Limb (tissue), 2 donors: ENCODE measurements at regions not wholly inside any gene's neighbourhood (a gene's known extent, or its start where the extent isn't known, plus 50 kb on each side); places are given as distances from the start of the nearest gene placed in this dataset.

Source experiments
- DNase-seq, 2 donors: peaks; one replicate each; pipeline ENCODE4 v3.0.0-alpha.2; 2016; ENCODE audit errors: extremely low spot score in 2 of 2

DNA sequence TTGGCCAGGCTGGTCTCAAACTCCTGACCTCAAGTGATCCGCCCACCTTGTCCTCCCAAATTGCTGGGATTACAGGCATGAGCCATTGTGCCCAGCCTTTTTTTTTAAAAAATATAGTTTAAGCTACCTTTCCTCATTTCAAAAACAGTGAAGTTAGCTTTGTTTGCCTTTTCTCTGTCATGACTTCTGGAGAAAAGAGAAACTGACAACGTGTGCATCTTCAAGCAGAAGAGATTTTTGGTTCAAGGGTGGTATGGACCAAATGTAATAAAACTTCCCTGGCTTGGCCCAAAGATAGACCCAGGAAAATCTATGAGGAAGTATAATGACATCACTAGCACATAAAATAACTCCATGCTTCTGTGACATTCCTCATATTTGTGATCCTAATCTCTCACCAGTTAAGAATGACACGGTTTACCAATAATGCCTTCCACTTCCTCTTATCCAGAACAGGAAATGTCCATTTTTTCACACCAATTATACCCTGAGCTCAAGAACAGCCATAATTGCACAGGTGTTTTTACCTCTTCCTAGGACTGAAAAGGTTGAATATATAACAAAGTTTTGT, 781.2 kb upstream of the NR2F2 start:
- no peak for DNase-seq

DNA sequence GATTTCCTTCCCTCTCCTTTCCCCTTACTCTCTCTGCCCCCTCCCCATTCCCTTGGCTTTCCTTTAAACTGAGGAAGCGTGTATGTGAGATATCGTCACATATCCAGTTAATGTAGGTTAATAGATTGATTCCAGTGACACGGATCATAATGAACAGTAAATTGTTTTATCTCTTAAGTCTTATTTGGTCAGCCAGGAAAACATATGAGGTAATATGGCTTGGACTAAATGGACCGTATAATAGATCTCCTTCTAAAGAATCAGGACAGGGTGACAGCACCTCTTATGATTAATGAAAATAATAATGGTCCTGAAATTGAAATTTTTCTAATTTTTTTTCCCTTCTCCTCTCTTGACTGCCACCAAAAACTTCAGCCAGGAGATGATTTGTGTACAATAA, 779.8 kb upstream of the NR2F2 start:
- DNase-seq = no peak

DNA sequence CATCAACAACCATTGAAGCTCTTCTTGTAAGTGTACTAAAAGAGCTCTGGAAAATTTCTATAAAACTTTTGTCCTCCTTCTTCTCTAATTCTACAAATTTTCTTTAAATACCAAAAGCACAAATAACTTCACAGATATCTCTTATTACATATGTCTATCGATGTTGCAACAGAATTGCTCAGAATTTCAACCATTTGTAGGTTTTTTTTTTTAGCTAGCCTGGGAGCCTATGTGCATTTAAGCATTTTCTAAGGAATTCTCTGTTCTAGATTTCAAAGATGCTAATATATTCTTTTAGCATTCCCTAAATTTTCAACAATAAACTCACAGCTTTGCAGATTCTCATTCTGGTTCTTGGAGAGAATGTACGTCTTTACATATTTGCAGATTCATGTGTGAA, 774.3 kb upstream of the NR2F2 start:
- no peak for DNase-seq

DNA sequence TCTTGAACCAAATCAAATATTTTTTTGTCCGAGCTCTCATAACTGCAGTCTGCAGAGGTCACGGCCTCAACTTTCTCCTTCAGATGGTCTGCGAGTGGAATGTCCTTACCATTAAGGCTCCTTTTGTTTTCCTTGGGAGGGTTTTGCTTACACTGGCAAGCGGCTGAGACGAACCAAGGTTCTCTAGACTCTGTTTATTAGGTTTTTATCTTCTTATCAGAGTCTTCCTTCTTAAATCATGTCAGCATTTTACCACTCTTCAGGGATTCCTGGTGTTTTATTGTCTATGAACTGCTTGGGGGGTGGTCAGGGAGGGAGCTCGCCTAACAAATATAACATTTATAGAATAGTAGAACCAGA, 773.7 kb upstream of the NR2F2 start:
- DNase-seq = no peak

DNA sequence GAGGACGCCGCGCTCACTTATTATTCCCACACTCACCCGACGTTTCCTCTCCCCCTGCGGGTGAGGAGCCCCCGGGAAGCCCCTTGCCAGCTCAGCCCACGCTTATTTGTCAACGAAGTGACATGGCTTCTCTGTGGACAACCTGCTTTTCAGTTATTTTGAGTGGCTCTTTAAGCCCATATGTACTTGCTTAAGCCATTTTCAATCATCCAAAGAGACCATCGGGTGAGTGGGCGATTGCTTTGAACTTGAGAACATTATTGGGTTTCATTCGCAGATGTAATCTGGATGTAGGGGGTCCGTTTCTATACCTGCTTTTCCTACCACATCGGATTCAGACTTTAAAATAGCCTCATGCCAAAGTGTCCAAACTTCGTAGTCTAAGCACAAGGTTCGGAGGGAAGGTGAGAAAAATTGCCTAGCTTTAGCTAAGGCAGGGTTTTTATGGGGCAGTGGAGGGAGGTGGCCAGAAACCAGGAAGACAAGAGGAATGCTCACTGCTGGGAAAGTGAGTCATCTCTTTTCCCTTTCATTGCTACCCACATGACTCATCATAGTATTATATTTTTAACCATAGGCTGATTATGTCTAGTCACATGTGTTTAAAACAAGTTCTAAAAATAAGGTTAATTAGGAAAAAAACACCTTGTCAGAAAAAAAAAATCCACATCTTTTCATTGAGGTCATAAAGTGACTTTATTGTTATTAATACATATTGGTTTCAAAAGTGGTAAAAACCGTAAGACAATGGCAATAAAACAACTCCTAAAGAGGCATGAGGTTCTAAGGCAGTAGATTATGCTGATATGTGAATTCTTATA, 773.1 kb upstream of the NR2F2 start:
- DNase-seq = peak in 1 of 2 donors; percentile 8

DNA sequence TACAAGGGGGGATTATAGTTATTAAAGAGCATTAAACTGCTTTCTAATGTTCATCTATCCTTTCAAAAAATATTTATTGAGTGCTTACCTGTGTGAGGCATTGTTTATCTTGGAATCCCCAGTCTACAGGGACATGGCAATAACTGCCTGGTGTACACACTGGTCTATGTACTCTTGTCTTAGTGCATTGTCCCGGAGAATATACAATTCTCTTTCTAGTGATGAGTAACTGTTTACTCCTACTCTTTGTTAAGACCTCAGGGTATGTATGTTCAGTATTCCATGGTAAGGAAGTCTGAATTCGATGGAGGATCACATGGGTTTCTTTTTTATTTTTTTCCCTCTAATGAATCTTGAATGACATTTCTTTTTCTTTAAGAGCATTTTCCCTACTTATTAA, 772.4 kb upstream of the NR2F2 start:
- no peak for DNase-seq

DNA sequence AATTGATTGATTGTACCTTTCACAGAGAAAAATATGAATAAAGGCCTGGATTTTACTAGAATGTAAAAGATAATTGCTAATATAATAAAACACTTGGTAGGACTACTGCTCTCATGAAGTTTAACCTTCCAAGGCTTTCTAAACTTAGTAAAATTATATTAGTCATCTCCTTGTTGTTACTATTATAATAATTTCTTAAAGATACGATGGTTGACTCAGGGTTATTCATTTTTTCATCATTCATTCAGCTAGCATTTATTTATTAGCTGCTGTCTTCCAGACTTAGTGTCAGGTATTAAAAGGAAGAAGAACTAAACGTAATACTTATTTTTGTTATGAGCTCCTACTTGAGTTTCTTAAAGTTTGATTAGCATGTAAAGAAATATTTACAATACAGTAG, 771.6 kb upstream of the NR2F2 start:
- no peak for DNase-seq

DNA sequence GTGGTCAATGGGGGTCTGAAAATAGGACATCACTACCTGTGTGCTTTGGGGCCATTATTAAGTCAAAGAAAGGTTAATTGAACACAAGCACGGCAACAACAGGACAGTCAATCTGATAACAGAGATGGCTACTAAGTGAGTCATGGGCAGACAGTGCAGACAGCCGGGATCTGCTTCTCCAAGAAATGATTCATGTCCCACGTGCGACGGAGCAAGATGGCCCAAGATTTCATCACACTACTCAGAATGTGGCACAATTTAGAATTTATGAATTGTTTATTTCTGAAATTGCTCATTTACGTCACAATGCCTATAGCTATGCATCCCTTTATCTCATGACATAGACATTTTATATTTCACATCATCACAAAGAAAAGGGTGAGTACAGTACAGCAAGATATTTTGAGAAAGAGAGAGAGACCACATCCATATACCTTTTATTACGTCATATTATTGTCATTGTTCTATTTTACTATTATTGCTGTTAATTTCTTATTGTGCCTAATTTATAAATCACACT, 770.6 kb upstream of the NR2F2 start:
- DNase-seq = no peak

DNA sequence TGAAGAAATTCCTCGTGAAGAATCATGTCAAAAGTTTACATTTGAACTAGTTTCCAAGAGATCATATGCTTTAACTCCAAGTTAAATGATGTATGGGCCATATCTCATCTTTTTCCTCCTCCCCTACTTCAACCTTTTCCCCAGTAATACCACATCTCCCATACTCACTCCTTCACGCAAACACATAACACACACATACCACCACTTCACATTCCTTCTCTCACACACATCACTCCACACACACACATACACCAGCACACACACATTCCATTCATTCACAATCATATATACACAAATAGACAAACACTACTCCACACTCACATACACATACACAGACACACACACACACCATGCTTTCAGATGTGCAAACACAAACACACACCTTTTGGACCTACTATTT, 769.0 kb upstream of the NR2F2 start:
- no peak for DNase-seq

DNA sequence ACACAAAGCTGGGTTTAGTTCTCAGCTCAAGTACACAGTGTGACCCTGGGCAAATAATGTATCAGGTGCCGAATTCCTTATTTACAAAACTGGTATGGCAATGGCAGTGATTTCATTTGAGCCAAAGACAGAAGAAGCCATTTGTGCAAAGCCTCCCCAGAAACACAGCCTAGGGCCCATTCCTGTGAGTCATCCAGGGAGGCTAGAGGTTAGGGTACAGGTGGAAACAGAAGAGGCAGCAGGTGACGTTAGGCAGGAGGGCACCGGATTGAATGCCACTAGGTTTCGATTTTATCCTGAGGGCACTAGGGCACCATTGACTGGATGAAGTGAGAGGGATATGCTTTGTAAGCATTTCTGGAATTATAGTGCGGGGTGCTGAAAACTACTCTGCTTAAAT, 766.9 kb upstream of the NR2F2 start:
- no peak for DNase-seq

DNA sequence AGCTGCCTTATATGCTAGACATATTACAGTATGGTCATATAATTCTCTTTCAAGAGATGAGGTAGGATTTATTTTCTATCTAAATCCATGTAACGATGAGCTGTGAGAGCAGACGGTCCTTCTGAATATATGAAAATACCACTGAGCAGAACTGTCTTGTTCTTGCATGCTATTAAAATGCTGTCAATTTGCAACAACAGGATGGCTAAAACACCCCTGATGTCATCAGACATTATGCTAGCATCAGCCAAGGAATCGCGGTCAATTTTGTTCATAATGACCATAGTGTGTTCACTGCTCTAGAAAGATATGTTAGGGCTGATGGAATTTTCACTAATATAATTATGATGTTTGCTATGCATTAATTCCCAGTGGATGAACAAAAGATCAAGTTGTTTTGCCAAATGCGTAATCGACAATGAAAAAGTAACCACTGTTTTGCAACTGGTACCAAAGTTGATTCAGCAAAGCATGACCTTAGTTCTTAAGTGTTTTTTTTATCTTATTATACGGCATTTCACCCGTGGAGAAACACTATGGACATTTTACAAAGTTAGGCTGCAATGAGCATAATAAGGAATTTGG, 765.4 kb upstream of the NR2F2 start:
- no peak for DNase-seq

DNA sequence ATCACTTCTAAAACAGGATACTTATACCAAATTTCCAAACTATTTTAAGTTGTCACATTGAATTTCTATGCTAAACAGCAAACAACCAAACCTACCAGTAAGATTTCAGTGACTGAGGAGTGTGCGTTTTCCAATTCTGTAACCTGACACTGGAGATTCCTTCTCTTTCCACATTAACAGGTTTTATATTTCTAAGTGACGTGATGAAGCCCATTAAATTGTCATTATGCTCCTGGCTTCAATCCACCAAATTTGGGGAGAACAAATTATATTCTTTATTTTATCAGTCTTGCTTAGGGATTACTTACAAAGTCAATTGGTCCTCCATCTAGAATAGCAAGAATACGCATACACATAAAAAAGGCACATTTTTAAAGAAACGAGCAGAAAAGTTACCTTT, 764.8 kb upstream of the NR2F2 start:
- DNase-seq = no peak

DNA sequence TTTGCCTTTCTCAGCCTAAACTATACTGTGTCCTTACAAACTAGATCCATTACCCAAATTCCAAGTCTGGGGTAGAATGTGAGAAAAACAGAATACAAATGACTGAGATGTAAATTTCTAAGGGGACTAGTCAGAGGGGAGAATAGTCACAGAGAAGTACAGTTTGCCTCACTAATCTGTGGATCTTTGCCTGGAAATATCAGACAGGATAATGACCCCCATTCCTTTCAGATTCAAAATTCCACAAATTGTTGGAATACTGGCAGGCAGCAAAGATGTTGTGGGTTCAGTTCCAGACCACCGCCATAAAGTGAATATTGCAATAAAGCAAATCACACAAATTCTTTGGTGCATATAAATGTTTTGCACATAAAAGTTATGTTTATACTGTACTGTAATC, 762.8 kb upstream of the NR2F2 start:
- no peak for DNase-seq

DNA sequence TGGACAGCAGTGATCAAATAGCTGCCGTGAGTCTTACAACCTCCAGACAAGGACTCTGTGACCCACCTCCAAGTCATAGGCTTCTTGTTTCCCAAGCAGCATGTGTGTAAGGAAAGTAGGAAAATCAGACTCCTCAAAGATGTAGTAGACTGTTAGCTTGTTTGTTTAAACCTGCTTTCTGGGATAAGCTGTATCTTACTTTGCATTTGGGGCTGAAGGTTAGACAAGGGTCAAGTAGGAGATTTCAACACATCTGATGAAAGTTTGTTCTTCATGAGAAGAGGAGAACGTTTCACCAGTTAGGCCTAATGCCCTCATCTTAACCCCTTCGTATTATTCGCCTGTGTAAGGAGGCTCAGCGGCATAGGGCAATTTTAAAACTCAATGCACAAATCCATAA, 756.4 kb upstream of the NR2F2 start:
- DNase-seq = no peak

DNA sequence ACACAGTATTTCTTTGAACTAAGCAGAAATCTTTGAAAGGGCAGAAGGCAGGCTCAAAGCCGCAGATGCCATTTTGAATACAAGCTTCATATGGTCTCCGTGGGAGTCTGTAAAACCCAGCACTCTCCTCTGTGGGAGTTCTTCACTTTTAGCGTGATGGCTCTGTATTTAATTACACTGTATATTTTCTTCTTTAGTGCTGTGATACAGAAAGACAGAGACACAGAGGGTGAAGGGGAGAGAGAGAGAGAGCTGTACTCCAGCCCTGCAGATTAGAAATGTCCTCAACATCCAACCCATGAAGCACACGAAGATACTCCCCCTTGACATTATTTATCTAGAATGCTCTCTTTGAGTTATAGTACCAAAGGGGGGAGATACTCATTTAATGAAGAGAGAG, 752.6 kb upstream of the NR2F2 start:
- no peak for DNase-seq

DNA sequence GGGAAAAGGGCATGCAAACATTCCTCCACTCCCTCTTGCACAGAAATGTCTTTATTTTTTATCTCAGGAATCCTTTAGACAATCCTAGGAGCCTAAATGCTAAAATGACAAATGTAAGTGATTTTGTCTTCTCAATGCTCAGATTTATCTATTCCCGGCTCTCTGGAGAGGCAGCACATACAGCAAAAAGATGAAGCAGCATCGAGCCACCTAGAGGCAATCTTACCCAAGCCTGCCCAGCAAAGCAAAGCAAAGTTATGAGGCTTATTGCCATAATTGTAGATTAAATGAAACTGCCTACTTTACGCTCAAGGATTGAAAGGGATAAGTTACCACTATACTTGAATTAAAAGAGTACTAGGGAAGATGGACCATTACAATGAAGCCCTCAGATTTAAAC, 750.4 kb upstream of the NR2F2 start:
- no peak for DNase-seq

DNA sequence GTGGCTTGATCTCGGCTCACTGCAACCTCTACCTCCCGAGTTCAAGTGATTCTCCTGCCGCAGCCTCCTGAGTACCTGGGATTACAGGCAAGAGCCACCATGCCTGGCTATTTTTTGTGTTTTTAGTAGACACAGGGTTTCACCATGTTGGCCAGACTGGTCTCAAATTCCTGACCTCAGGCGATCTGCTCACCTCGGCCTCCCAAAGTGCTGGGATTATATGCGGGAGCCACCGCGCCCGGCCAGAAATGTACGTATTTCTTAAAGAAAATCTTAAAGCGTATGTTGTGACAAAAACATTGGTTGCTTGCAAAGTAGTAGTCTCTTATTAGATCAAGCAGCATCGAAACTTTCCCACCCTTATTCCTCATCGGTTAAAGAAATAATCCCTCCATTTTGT, 748.9 kb upstream of the NR2F2 start:
- DNase-seq = no peak

DNA sequence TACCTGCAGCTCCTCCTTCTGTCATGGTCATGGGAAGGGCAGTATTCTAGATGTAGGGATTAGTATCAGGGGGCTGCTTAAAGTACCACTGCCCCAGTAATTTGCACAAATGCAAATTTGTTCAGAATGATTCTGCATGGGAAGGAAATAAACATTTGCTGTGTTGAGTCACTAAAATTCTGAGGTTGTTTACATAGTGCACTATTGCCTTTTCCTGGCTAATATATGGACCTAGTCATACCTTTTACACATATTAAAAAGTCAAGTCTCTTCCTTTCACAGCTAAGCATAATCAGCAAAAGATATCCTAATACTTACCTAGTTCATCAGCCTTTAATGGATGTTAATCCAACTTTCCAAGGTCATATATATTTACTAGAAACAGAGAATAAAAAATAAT, 746.4 kb upstream of the NR2F2 start:
- no peak for DNase-seq

DNA sequence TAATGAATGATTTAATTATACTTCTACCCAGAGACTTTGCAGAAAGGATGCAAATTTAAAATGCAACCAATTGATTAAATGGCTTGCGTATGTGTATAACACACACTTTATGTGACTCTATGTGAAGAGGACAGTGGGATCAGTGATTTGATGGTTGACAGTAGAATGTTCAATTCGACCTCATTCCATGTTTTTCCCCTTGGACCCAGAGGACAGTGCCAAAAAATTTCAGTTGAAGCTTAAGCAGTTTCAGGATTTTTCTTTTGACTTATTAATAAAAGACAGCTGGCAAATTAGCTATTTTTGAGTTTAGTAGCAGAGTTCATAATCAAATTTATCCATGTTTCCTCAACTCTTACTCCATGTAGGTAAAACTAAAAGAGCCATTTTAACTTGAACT, 742.4 kb upstream of the NR2F2 start:
- no peak for DNase-seq

DNA sequence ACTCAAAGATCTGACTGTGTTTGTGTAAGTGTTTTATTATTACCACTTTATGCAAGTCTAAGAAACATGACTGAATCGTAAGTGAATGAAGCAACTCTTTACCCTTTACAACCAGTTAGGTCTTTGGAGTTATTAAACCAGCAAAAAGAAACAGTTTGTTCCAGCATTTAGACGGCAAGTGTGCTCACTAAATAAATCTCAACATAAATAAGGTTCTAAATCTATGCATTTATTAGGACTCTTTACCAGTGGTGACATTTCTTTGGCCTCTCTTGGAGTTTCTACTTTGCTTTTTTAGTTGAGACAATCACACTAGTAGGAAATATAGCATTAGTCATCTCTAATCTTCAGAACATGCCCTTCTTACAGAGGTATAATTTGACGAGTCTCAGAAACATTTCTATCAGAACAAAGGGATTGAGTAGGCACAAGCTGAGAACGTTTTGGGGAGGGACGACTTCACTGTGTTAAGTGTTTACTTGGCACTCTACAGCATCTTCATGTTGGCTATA, 739.9 kb upstream of the NR2F2 start:
- no peak for DNase-seq

DNA sequence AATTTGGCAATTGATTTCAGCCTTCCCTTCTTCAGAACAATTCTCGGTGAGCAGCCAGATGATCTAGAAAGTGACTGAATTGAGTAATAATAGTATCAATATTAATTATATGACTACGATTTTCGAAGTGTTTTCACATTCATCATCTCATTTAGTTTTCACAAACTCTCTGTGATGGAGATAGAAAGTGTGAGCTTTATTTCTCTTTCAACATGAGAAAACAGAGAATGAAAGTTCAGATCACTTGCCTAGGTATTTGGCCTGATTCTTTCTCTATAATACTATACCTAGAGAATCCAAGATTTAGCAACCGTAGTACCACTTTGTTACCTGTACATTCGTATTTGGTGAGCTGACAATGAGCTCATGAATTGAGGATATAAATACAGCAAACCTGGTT, 739.2 kb upstream of the NR2F2 start:
- DNase-seq = no peak

DNA sequence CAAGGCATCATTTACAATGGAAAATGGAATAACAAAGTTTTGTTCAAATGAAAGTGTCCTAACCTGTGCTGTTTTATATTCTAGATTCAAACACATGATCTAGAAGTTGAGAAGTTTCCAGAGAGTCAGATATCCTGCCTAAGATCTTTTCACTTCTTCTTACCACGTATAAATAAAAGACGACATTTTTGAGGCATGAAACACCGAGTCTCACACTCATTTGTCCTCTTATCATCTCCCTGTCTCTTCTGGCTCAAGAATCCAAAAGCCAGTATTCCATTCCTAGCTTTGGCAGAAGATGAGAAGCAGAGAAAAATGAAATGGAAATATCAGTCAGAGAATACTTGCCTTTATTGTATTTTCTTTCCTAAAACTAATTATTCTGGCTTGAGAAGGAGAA, 738.6 kb upstream of the NR2F2 start:
- DNase-seq = no peak

DNA sequence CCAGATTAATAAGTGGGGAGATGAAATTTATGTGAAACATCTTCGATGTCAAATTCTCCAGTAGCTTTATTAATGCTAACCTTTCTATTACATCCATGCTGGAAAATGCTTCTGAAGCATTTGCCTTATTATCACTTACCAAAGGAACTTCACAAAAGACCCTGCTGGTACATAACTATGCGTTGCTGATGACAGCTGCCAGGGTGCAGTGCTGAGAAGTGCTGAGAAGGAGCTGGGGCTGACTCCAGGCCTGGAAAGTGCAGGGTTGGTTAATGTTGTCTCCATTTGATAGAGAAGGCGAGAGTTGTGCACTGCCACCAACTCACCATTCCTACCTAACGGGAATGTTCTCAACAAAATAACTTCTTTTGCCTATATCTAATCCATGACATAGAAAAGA, 736.0 kb upstream of the NR2F2 start:
- no peak for DNase-seq
